Heart left ventricle (tissue), 13 donors: ENCODE measurements at regions not wholly inside any gene's neighbourhood (a gene's known extent, or its start where the extent isn't known, plus 50 kb on each side); places are given as distances from the start of the nearest gene placed in this dataset.

Experiments
- CTCF ChIP-seq, 12 donors: fragments of 200-600 bp; sonication (generic) in 4 of 12; IDR thresholded peaks; one replicate each; pipeline versions ENCODE4 v1.5.0 to v1.8.0; 2018 to 2022; ENCODE audit warnings: antibody characterized with exemption in 12 of 12, mild to moderate bottlenecking in 5 of 12
- POLR2A ChIP-seq, 2 donors: fragments of 450-650 bp; IDR thresholded peaks; one replicate each; pipeline ENCODE4 v1.6.1; 2017; ENCODE audit warnings: antibody characterized with exemption in 2 of 2, mild to moderate bottlenecking in 2 of 2, moderate library complexity in 2 of 2
- donor health status: ischemic (EF 13 %, LVEDD 7.1; RV severe dilation, severe dysfunction).
- donor health status: DM: no; HTN: yes; CAD: no.
- donor health status: DM: no; HTN: no; CAD: no.
- donor health status: ischemic (EF 25% LVEDD 6.9; RV normal size, moderate dysfunction).
- donor health status: ischemic (EF 25% LVEDD 5.7; RV mildly dilated, moderate dysfunction).
- donor health status: ischemic (EF 35%, LVEDD 5.7; RV mildly dilated, moderate dysfunction).
- donor health status: nonischemic (EF 11% LVEDD 7.7; RV severe dilation, severe dysfunction).
- donor health status: DM: yes; HTN: yes; CAD: no.
- donor health status: PGD.
- donor health status: ischemic (EF 29% LVEDD 5.4; RV normal size, mild dysfunction).
- donor health status: nonischemic (EF 23%, LVEDD 6.1; RV moderate dilation, normal function).

GRCh38 chr6:104531646-104532045 is 328.1 kb downstream of the HACE1 start:
- TF ChIP-seq CTCF (IDR thresholded peaks at IDR 0.05) (no peak), POLR2A (IDR thresholded peaks at IDR 0.05) (no peak)
